IMR-90 (cell line): ENCODE measurements at regions not wholly inside any gene's neighbourhood (a gene's known extent, or its start where the extent isn't known, plus 50 kb on each side); places are given as distances from the start of the nearest gene placed in this dataset.

Experiments used
- ATAC-seq: fragments of 200-7000 bp; cut with Tn5 transposase; 2 replicates; pipeline ENCODE4 v1.9.1; 2020; ENCODE audit warnings: low read depth, mild to moderate bottlenecking, moderate library complexity
- BruUV-seq: library from RNA; stranded (reverse); fragments of 400-500 nt; replicated peaks from 2 replicates; lab custom pipeline; 2021; lab: Mats Ljungman, UMichigan
- CTCF ChIA-PET: fragments of 300-600 bp; formaldehyde crosslinking; extraction: SDS; loops from one replicate; lab custom pipeline; 2021; ENCODE audit warnings: antibody characterized with exemption; lab: Yijun Ruan, JAX
- POLR2A ChIA-PET: fragments of 300-600 bp; sonication (Branson Sonifier 250); formaldehyde crosslinking; loops from one replicate; lab custom pipeline; 2022; ENCODE audit warnings: antibody characterized with exemption; ENCODE audit not compliant: unreplicated experiment; lab: Charles Lee
- DNase-seq: peaks from one replicate; pipeline ENCODE4 v3.0.0; 2013
- H2AFZ ChIP-seq: replicated peaks from 2 replicates; pipeline ENCODE3; 2013; ENCODE audit warnings: low read length, mild to moderate bottlenecking; ENCODE audit not compliant: poor library complexity
- H2AK5ac ChIP-seq: 2 replicates; pipeline ENCODE4 v1.6.1; 2013; ENCODE audit warnings: low read depth, low read length, inconsistent platforms
- H2AK9ac ChIP-seq: replicated peaks from 2 replicates; pipeline ENCODE3; 2013; ENCODE audit warnings: mild to moderate bottlenecking, low read depth, low read length, moderate library complexity; ENCODE audit not compliant: poor library complexity
- H2BK120ac ChIP-seq: 2 replicates; pipeline ENCODE4 v1.6.1; 2013; ENCODE audit warnings: low read depth, low read length, inconsistent platforms
- H2BK15ac ChIP-seq: 3 replicates; pipeline ENCODE4 v1.6.1; 2013; ENCODE audit warnings: low read depth, low read length, inconsistent platforms
- H2BK20ac ChIP-seq: 2 replicates; pipeline ENCODE4 v1.6.1; 2013; ENCODE audit warnings: low read depth, mild to moderate bottlenecking, inconsistent platforms, low read length, moderate library complexity
- H2BK5ac ChIP-seq: 2 replicates; pipeline ENCODE4 v1.6.1; 2013; ENCODE audit warnings: mild to moderate bottlenecking, low read depth, low read length, inconsistent platforms; ENCODE audit not compliant: poor library complexity, severe bottlenecking
- H3K14ac ChIP-seq: replicated peaks from 2 replicates; pipeline ENCODE4 v1.6.1; 2013; ENCODE audit warnings: low read depth, low read length, inconsistent platforms
- H3K18ac ChIP-seq: 2 replicates; pipeline ENCODE4 v1.6.1; 2013; ENCODE audit warnings: low read depth, low read length, control low read depth
- H3K23ac ChIP-seq: 2 replicates; pipeline ENCODE4 v1.6.1; 2013; ENCODE audit warnings: low read depth, low read length, inconsistent platforms
- H3K27ac ChIP-seq: 2 replicates; pipeline ENCODE4 v1.5.1; 2013; ENCODE audit warnings: mild to moderate bottlenecking, control low read depth, low read length; ENCODE audit not compliant: insufficient read depth
- H3K27me3 ChIP-seq: 2 replicates; pipeline ENCODE4 v1.6.1; 2013; ENCODE audit warnings: low read length; ENCODE audit not compliant: control insufficient read depth, insufficient read depth
- H3K36me3 ChIP-seq: 2 replicates; pipeline ENCODE4 v1.6.1; 2013; ENCODE audit warnings: low read length, mixed read lengths; ENCODE audit not compliant: control insufficient read depth, insufficient read depth
- H3K4ac ChIP-seq: 2 replicates; pipeline ENCODE4 v1.6.1; 2013; ENCODE audit warnings: low read depth, low read length, inconsistent platforms
- H3K4me1 ChIP-seq: 2 replicates; pipeline ENCODE4 v1.6.1; 2013; ENCODE audit warnings: low read length, mixed read lengths; ENCODE audit not compliant: control insufficient read depth, insufficient read depth
- H3K4me2 ChIP-seq: 2 replicates; pipeline ENCODE4 v1.6.1; 2013; ENCODE audit warnings: low read depth, mild to moderate bottlenecking, control low read depth, low read length, moderate library complexity
- H3K4me3 ChIP-seq: 2 replicates; pipeline ENCODE4 v1.5.1; 2013; ENCODE audit warnings: low read depth, mild to moderate bottlenecking, control low read depth, low read length, moderate library complexity; ENCODE audit not compliant: insufficient read depth
- H3K56ac ChIP-seq: 2 replicates; pipeline ENCODE4 v1.6.1; 2013; ENCODE audit warnings: low read length, inconsistent platforms; ENCODE audit not compliant: insufficient read depth; ENCODE audit errors: extremely low read depth
- H3K79me1 ChIP-seq, 2 experiments: 2 replicates each; pipeline ENCODE4 v1.6.1; 2013; ENCODE audit warnings: low read length in 2 of 2, inconsistent platforms in 1 of 2, low read depth in 1 of 2
- H3K9ac ChIP-seq: 2 replicates; pipeline ENCODE4 v1.6.1; 2013; ENCODE audit warnings: low read depth, low read length, control low read depth
- H3K9me1 ChIP-seq: 2 replicates; pipeline ENCODE4 v1.6.1; 2013; ENCODE audit warnings: low read length, inconsistent platforms; ENCODE audit not compliant: insufficient read depth
- H3K9me3 ChIP-seq: 2 replicates; pipeline ENCODE4 v1.6.1; 2013; ENCODE audit warnings: low read length; ENCODE audit not compliant: control insufficient read depth, insufficient read depth
- H4K20me1 ChIP-seq: 2 replicates; pipeline ENCODE4 v1.6.1; 2013; ENCODE audit warnings: low read length, inconsistent platforms; ENCODE audit not compliant: insufficient read depth
- H4K5ac ChIP-seq: 2 replicates; pipeline ENCODE4 v1.6.1; 2013; ENCODE audit warnings: mild to moderate bottlenecking, low read depth, low read length, control low read depth
- H4K8ac ChIP-seq, 2 experiments: 2 replicates each; pipeline ENCODE4 v1.6.1; 2013; ENCODE audit warnings: low read depth in 2 of 2, low read length in 2 of 2, control low read depth in 1 of 2, inconsistent platforms in 1 of 2
- H4K91ac ChIP-seq: 2 replicates; pipeline ENCODE4 v1.6.1; 2013; ENCODE audit warnings: low read depth, low read length, inconsistent platforms; ENCODE audit not compliant: insufficient read depth
- BHLHE40 ChIP-seq: fragments of 150-350 bp; IDR thresholded peaks from 2 replicates; pipeline ENCODE4 v1.6.1; 2016; ENCODE audit warnings: mild to moderate bottlenecking, low read depth, low read length
- CEBPB ChIP-seq: IDR thresholded peaks from 2 replicates; pipeline ENCODE4 v1.6.1; 2012; ENCODE audit warnings: low read depth, low read length, improper control_type of control experiment
- CHD1 ChIP-seq: IDR thresholded peaks from 2 replicates; pipeline ENCODE4 v1.6.1; 2012; ENCODE audit warnings: low read depth, low read length, improper control_type of control experiment
- FOS ChIP-seq: fragments of 150-350 bp; IDR thresholded peaks from 2 replicates; pipeline ENCODE4 v1.6.1; 2016; ENCODE audit warnings: low read depth, low read length
- MAFK ChIP-seq: IDR thresholded peaks from 2 replicates; pipeline ENCODE4 v1.6.1; 2012; ENCODE audit warnings: low read depth, low read length, improper control_type of control experiment
- MAZ ChIP-seq: IDR thresholded peaks from 2 replicates; pipeline ENCODE4 v1.6.1; 2012; ENCODE audit warnings: low read depth, mild to moderate bottlenecking, low read length, improper control_type of control experiment, moderate library complexity, borderline replicate concordance
- MXI1 ChIP-seq: IDR thresholded peaks from 2 replicates; pipeline ENCODE4 v1.6.1; 2012; ENCODE audit warnings: low read depth, mild to moderate bottlenecking, low read length, moderate library complexity, borderline replicate concordance
- NFE2L2 ChIP-seq: fragments of 150-350 bp; IDR thresholded peaks from 2 replicates; pipeline ENCODE4 v1.6.1; 2016; ENCODE audit warnings: low read depth, mild to moderate bottlenecking, low read length
- POLR2A ChIP-seq: IDR thresholded peaks from 2 replicates; pipeline ENCODE4 v1.6.1; 2012; ENCODE audit warnings: mild to moderate bottlenecking, low read depth, low read length
- RAD21 ChIP-seq: IDR thresholded peaks from 2 replicates; pipeline ENCODE4 v1.6.1; 2012; ENCODE audit warnings: low read length, improper control_type of control experiment
- RCOR1 ChIP-seq: IDR thresholded peaks from 2 replicates; pipeline ENCODE4 v1.6.1; 2012; ENCODE audit warnings: mild to moderate bottlenecking, low read length, improper control_type of control experiment; ENCODE audit not compliant: insufficient replicate concordance
- RFX5 ChIP-seq: IDR thresholded peaks from 2 replicates; pipeline ENCODE4 v1.8.0; 2012; ENCODE audit warnings: low read depth, mild to moderate bottlenecking, low read length, moderate library complexity
- SMC3 ChIP-seq: fragments of 150-350 bp; IDR thresholded peaks from 2 replicates; pipeline ENCODE4 v1.6.1; 2016; ENCODE audit warnings: low read depth, mild to moderate bottlenecking, antibody characterized with exemption, low read length, moderate library complexity
- USF2 ChIP-seq: fragments of 150-350 bp; IDR thresholded peaks from 2 replicates; pipeline ENCODE4 v1.6.1; 2017; ENCODE audit warnings: mild to moderate bottlenecking, antibody characterized with exemption, low read length, low read depth
- WGBS, 2 experiments: methylation state at CpG; one replicate each; pipeline versions ENCODE4 v1.1.5 to v1.1.7; 2013; ENCODE audit warnings: missing lambda C conversion rate in 2 of 2; ENCODE audit not compliant: insufficient read length in 1 of 2; ENCODE audit errors: extremely low coverage in 2 of 2; 5-methylcytosine and 5-hydroxymethylcytosine counted together
- dilution Hi-C: fragments of 300-500 bp; cut with HindIII; formaldehyde crosslinking; loops from one replicate; pipeline ENCODE4 v1.14.3; 2018; ENCODE audit warnings: low sequenced_read_pairs; ENCODE audit not compliant: unreplicated experiment
- in situ Hi-C: fragments of 300-500 bp; cut with MboI; formaldehyde crosslinking; loops from 3 replicates; pipeline ENCODE4 v1.14.3; 2019; ENCODE audit warnings: low sequenced_read_pairs, inconsistent platforms, mixed read lengths
- intact Hi-C: fragments of 100-400 bp; cut with micrococcal nuclease; formaldehyde crosslinking; loops from 2 replicates; pipeline ENCODE4 v1.10.0; 2022
- TF ChIP-seq, protein P1 (sequence below): fragments of 150-350 bp; IDR thresholded peaks from 2 replicates; pipeline ENCODE4 v1.6.1; 2016; ENCODE audit warnings: low read depth, mild to moderate bottlenecking, low read length, moderate library complexity, borderline replicate concordance
- TF ChIP-seq, protein P2 (sequence below): conservative IDR thresholded peaks from 2 replicates; pipeline ENCODE4 v1.5.1; 2012; ENCODE audit warnings: mild to moderate bottlenecking, low read depth, low read length, improper control_type of control experiment

GRCh38 chr1:170261669-170262068, 115.9 kb downstream of the NTMT2 start:
- 59% methylated on average over 4 of the region's 5 CpGs; no CpG with 5 or more reads in 1 of the 2 experiments for WGBS, 2 experiments
- H3K18ac ChIP-seq, result no peak overlapping the region
- H2BK120ac ChIP-seq, result no peak overlapping the region
- no peaks in the 10 kb centered on the region for H3K36me3 ChIP-seq
- no peak overlapping the region for H2BK5ac ChIP-seq
- no peaks in the 10 kb centered on the region for H3K27me3 ChIP-seq
- no peak overlapping the region for H3K4ac ChIP-seq
- no peak overlapping the region for H2AFZ ChIP-seq
- no peaks in the 10 kb centered on the region for H3K9me1 ChIP-seq
- no peaks in the 10 kb centered on the region for H4K20me1 ChIP-seq
- ATAC-seq, result no peak; the same call in 1 of the 2 replicates
- no peak overlapping the region for H2AK5ac ChIP-seq
- H2BK20ac ChIP-seq, result no peak overlapping the region
- no peak overlapping the region for H4K91ac ChIP-seq
- dilution Hi-C loops, result no loop called here
- no peak overlapping the region for H3K56ac ChIP-seq
- no peaks in the 10 kb centered on the region for H3K9me3 ChIP-seq
- no peaks in the 10 kb centered on the region for H3K4me1 ChIP-seq
- no peak overlapping the region for H3K4me2 ChIP-seq
- H2AK9ac ChIP-seq, result no peak overlapping the region
- in situ Hi-C loops, result no loop called here
- H3K23ac ChIP-seq, result no peak overlapping the region
- no peak overlapping the region for H4K5ac ChIP-seq
- no peak overlapping the region for H3K9ac ChIP-seq
- H2BK15ac ChIP-seq, result no peak overlapping the region
- no peak overlapping the region for H3K4me3 ChIP-seq
- intact Hi-C loops, result no loop called here
- H4K8ac ChIP-seq, result no peak overlapping the region
- DNase-seq, result peak; percentile 6
- POLR2A ChIA-PET, result no interaction called here
- TF ChIP-seq, protein P1, sequence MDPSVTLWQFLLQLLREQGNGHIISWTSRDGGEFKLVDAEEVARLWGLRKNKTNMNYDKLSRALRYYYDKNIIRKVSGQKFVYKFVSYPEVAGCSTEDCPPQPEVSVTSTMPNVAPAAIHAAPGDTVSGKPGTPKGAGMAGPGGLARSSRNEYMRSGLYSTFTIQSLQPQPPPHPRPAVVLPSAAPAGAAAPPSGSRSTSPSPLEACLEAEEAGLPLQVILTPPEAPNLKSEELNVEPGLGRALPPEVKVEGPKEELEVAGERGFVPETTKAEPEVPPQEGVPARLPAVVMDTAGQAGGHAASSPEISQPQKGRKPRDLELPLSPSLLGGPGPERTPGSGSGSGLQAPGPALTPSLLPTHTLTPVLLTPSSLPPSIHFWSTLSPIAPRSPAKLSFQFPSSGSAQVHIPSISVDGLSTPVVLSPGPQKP, result no peak
- no peak for TF ChIP-seq MAFK
- no peak for TF ChIP-seq MAZ
- TF ChIP-seq USF2, result no peak
- TF ChIP-seq POLR2A, result no peak
- TF ChIP-seq RAD21, result no peak
- no peak for TF ChIP-seq CEBPB
- no peak for TF ChIP-seq FOS
- no peak for TF ChIP-seq RFX5
- no peak for TF ChIP-seq RCOR1
- no peak for TF ChIP-seq CHD1
- no peak for TF ChIP-seq NFE2L2
- TF ChIP-seq MXI1, result no peak
- no peak for TF ChIP-seq BHLHE40
- TF ChIP-seq, protein P2, sequence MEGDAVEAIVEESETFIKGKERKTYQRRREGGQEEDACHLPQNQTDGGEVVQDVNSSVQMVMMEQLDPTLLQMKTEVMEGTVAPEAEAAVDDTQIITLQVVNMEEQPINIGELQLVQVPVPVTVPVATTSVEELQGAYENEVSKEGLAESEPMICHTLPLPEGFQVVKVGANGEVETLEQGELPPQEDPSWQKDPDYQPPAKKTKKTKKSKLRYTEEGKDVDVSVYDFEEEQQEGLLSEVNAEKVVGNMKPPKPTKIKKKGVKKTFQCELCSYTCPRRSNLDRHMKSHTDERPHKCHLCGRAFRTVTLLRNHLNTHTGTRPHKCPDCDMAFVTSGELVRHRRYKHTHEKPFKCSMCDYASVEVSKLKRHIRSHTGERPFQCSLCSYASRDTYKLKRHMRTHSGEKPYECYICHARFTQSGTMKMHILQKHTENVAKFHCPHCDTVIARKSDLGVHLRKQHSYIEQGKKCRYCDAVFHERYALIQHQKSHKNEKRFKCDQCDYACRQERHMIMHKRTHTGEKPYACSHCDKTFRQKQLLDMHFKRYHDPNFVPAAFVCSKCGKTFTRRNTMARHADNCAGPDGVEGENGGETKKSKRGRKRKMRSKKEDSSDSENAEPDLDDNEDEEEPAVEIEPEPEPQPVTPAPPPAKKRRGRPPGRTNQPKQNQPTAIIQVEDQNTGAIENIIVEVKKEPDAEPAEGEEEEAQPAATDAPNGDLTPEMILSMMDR, result no peak
- TF ChIP-seq SMC3, result no peak
- H3K79me1 ChIP-seq, result no peaks in the 10 kb centered on the region
- CTCF ChIA-PET, result interaction anchor here (1.0 kb wide), 1 partner anchor 16 kb away, joined by 4 read pairs; no protein-coding TSS in a partner anchor
- H3K27ac ChIP-seq, result no peak overlapping the region
- BruUV-seq, result no TSS peak
- no peak overlapping the region for H3K14ac ChIP-seq
